ENCODE measurements at regions not wholly inside any gene's neighbourhood (a gene's known extent, or its start where the extent isn't known, plus 50 kb on each side); places are given as distances from the start of the nearest gene placed in this dataset.

DNA sequence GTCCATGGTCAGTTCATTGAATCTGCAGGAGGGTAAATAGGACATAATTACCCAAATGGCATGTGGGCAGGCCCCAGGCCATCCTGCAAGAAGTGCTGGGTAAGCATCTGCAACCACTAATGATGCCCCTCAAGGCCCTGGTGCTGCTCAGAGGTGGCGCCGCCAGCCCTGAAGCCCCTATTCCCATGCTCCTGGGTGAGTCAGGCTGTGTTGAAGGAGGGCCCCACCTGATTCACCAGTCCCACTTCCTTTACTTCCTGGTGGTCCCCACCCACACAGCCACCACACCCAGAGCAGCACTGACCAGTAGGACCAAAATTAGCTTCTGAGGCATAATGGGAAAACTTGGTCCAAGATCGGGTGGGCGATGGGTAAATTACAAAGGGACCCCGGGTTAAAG, 120.4 kb upstream of the SPRY4 start (continued):
- TF ChIP-seq TEAD2 (tag; IDR thresholded peaks at IDR 0.05): no peak
- no peak for TF ChIP-seq POLR3A (IDR thresholded peaks at IDR 0.05; ENCODE audit: borderline replicate concordance, extremely low read depth, insufficient read depth, insufficient read length)
- TF ChIP-seq FOSL1 (tag; conservative IDR thresholded peaks at IDR 0.05): no peak
- TF ChIP-seq SRSF3 (IDR thresholded peaks at IDR 0.05; ENCODE audit: insufficient read depth, low read length): no peak
- TF ChIP-seq ESRRA (IDR thresholded peaks at IDR 0.05; ENCODE audit: borderline replicate concordance, low read depth): no peak
- TF ChIP-seq ZNF143 (CRISPR knock-in tag; IDR thresholded peaks at IDR 0.05): no peak
- no peak for TF ChIP-seq CBFB (CRISPR knock-in tag; IDR thresholded peaks at IDR 0.05)
- TF ChIP-seq MCM2 (IDR thresholded peaks at IDR 0.05; ENCODE audit: low read depth): no peak
- TF ChIP-seq ZNF175 (CRISPR knock-in tag; IDR thresholded peaks at IDR 0.05; ENCODE audit: low read depth): 0 out of 2 replicates have a peak, but pooled peaks have one; percentile 15
- no peak for TF ChIP-seq ATF1 (CRISPR knock-in tag; IDR thresholded peaks at IDR 0.05)
- no peak for TF ChIP-seq ATF1 (tag; IDR thresholded peaks at IDR 0.05)
- TF ChIP-seq, protein P1, sequence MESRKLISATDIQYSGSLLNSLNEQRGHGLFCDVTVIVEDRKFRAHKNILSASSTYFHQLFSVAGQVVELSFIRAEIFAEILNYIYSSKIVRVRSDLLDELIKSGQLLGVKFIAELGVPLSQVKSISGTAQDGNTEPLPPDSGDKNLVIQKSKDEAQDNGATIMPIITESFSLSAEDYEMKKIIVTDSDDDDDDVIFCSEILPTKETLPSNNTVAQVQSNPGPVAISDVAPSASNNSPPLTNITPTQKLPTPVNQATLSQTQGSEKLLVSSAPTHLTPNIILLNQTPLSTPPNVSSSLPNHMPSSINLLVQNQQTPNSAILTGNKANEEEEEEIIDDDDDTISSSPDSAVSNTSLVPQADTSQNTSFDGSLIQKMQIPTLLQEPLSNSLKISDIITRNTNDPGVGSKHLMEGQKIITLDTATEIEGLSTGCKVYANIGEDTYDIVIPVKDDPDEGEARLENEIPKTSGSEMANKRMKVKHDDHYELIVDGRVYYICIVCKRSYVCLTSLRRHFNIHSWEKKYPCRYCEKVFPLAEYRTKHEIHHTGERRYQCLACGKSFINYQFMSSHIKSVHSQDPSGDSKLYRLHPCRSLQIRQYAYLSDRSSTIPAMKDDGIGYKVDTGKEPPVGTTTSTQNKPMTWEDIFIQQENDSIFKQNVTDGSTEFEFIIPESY (CRISPR knock-in tag; IDR thresholded peaks at IDR 0.05): no peak
- no peak for TF ChIP-seq U2AF2 (optimal IDR thresholded peaks at IDR 0.05; ENCODE audit: low read depth, low read length)
- TF ChIP-seq U2AF1 (optimal IDR thresholded peaks at IDR 0.05; ENCODE audit: low read depth, low read length): no peak
- TF ChIP-seq, protein P2, sequence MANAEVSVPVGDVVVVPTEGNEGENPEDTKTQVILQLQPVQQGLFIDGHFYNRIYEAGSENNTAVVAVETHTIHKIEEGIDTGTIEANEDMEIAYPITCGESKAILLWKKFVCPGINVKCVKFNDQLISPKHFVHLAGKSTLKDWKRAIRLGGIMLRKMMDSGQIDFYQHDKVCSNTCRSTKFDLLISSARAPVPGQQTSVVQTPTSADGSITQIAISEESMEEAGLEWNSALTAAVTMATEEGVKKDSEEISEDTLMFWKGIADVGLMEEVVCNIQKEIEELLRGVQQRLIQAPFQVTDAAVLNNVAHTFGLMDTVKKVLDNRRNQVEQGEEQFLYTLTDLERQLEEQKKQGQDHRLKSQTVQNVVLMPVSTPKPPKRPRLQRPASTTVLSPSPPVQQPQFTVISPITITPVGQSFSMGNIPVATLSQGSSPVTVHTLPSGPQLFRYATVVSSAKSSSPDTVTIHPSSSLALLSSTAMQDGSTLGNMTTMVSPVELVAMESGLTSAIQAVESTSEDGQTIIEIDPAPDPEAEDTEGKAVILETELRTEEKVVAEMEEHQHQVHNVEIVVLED (CRISPR knock-in tag; IDR thresholded peaks at IDR 0.05): no peak
- TF ChIP-seq ZNF311 (CRISPR knock-in tag; IDR thresholded peaks at IDR 0.05): peak; percentile 75; the same call in 1 of the 2 replicates
- TF ChIP-seq PCBP1 (IDR thresholded peaks at IDR 0.05; ENCODE audit: low read depth, low read length, poor library complexity, severe bottlenecking): no peak
- no peak for TF ChIP-seq ZNF445 (CRISPR knock-in tag; IDR thresholded peaks at IDR 0.05; ENCODE audit: low read depth)
- TF ChIP-seq, protein P3, sequence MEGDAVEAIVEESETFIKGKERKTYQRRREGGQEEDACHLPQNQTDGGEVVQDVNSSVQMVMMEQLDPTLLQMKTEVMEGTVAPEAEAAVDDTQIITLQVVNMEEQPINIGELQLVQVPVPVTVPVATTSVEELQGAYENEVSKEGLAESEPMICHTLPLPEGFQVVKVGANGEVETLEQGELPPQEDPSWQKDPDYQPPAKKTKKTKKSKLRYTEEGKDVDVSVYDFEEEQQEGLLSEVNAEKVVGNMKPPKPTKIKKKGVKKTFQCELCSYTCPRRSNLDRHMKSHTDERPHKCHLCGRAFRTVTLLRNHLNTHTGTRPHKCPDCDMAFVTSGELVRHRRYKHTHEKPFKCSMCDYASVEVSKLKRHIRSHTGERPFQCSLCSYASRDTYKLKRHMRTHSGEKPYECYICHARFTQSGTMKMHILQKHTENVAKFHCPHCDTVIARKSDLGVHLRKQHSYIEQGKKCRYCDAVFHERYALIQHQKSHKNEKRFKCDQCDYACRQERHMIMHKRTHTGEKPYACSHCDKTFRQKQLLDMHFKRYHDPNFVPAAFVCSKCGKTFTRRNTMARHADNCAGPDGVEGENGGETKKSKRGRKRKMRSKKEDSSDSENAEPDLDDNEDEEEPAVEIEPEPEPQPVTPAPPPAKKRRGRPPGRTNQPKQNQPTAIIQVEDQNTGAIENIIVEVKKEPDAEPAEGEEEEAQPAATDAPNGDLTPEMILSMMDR (IDR thresholded peaks at IDR 0.05 in 2 of 3, conservative IDR thresholded peaks at IDR 0.05 in 1 of 3; ENCODE audit: insufficient read depth in 2 of 3, low read depth in 1 of 3, low read length in 3 of 3): 0 out of 6 replicates have a peak, but pooled peaks of 1 of the 3 experiments have one; percentile 16
- TF ChIP-seq SMARCA4 (IDR thresholded peaks at IDR 0.05): no peak
- TF ChIP-seq NFXL1 (CRISPR knock-in tag; IDR thresholded peaks at IDR 0.05): 0 out of 2 replicates have a peak, but pooled peaks have one; percentile 13
- TF ChIP-seq, protein P4, sequence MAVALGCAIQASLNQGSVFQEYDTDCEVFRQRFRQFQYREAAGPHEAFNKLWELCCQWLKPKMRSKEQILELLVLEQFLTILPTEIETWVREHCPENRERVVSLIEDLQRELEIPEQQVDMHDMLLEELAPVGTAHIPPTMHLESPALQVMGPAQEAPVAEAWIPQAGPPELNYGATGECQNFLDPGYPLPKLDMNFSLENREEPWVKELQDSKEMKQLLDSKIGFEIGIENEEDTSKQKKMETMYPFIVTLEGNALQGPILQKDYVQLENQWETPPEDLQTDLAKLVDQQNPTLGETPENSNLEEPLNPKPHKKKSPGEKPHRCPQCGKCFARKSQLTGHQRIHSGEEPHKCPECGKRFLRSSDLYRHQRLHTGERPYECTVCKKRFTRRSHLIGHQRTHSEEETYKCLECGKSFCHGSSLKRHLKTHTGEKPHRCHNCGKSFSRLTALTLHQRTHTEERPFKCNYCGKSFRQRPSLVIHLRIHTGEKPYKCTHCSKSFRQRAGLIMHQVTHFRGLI (CRISPR knock-in tag; IDR thresholded peaks at IDR 0.05): no peak
- TF ChIP-seq KLF16 (IDR thresholded peaks at IDR 0.05): no peak
- TF ChIP-seq EHMT2 (IDR thresholded peaks at IDR 0.05): no peak
- TF ChIP-seq GABPB2 (CRISPR knock-in tag; conservative IDR thresholded peaks at IDR 0.05): no peak

Data from K562 (cell line).